Karpas-422 (cell line): ENCODE measurements at regions not wholly inside any gene's neighbourhood (a gene's known extent, or its start where the extent isn't known, plus 50 kb on each side); places are given as distances from the start of the nearest gene placed in this dataset.
"Not testable (repeated sequence)": the region's sequence is repeated elsewhere in the genome, so short reads cannot be mapped to it uniquely, and the experiment has no call there.

Experiments
- DNase-seq: peaks from one replicate; pipeline ENCODE4 v3.0.0-alpha.2; 2015
- H2AFZ ChIP-seq: fragments of 200-600 bp; sonication (generic); 2 replicates; pipeline ENCODE4 v1.6.1; 2014; ENCODE audit warnings: antibody characterized with exemption, low read length, mixed read lengths
- H3K27ac ChIP-seq: fragments of 200-600 bp; sonication (generic); 2 replicates; pipeline ENCODE4 v1.5.1; 2014; ENCODE audit warnings: mild to moderate bottlenecking, low read length, moderate library complexity
- H3K27me3 ChIP-seq: fragments of 200-600 bp; sonication (generic); 2 replicates; pipeline ENCODE4 v1.6.1; 2014; ENCODE audit warnings: low read length, mixed read lengths
- H3K36me3 ChIP-seq: fragments of 200-600 bp; sonication (generic); 2 replicates; pipeline ENCODE4 v1.6.1; 2014; ENCODE audit warnings: low read length, mixed read lengths; ENCODE audit not compliant: insufficient read depth
- H3K4me1 ChIP-seq: fragments of 200-600 bp; sonication (generic); 2 replicates; pipeline ENCODE4 v1.6.1; 2014; ENCODE audit warnings: mild to moderate bottlenecking, low read length, mixed read lengths
- H3K4me2 ChIP-seq: fragments of 200-600 bp; sonication (generic); 2 replicates; pipeline ENCODE4 v1.6.1; 2014; ENCODE audit warnings: low read length, low read depth, mild to moderate bottlenecking; ENCODE audit not compliant: poor library complexity, severe bottlenecking
- H3K4me3 ChIP-seq: fragments of 200-600 bp; sonication (generic); 2 replicates; pipeline ENCODE4 v1.5.1; 2014; ENCODE audit warnings: mild to moderate bottlenecking, antibody characterized with exemption, low read length, mixed read lengths
- H3K79me2 ChIP-seq: fragments of 200-600 bp; sonication (generic); 2 replicates; pipeline ENCODE4 v1.6.1; 2014; ENCODE audit warnings: mild to moderate bottlenecking, low read length, mixed read lengths
- H3K9ac ChIP-seq: fragments of 200-600 bp; sonication (generic); 2 replicates; pipeline ENCODE4 v1.6.0; 2014; ENCODE audit warnings: low read length
- H3K9me2 ChIP-seq: fragments of 200-600 bp; sonication (generic), shearing (Covaris generic); replicated peaks from 2 replicates; pipeline ENCODE4 v1.6.0; 2014; ENCODE audit warnings: mild to moderate bottlenecking, low read length, moderate library complexity; ENCODE audit not compliant: insufficient read depth
- H3K9me3 ChIP-seq: fragments of 300-700, 200-600 bp; sonication (generic); 2 replicates; pipeline ENCODE4 v1.6.1; 2014; ENCODE audit warnings: low read length, mixed read lengths
- H4K20me1 ChIP-seq: fragments of 200-600 bp; sonication (generic); 2 replicates; pipeline ENCODE4 v1.6.1; 2014; ENCODE audit warnings: mild to moderate bottlenecking, antibody characterized with exemption, low read length, low read depth; ENCODE audit not compliant: insufficient read depth

- H3K4me2 ChIP-seq, H3K9me2 ChIP-seq, DNase-seq, H3K79me2 ChIP-seq, H3K9ac ChIP-seq, H3K9me3 ChIP-seq, H3K27me3 ChIP-seq, H3K27ac ChIP-seq, H3K4me3 ChIP-seq, H3K36me3 ChIP-seq, H2AFZ ChIP-seq, H4K20me1 ChIP-seq, H3K4me1 ChIP-seq: not testable (repeated sequence)
Measured at GRCh38 chr21:13986996-13987958, 223.5 kb downstream of the LIPI start.

DNA sequence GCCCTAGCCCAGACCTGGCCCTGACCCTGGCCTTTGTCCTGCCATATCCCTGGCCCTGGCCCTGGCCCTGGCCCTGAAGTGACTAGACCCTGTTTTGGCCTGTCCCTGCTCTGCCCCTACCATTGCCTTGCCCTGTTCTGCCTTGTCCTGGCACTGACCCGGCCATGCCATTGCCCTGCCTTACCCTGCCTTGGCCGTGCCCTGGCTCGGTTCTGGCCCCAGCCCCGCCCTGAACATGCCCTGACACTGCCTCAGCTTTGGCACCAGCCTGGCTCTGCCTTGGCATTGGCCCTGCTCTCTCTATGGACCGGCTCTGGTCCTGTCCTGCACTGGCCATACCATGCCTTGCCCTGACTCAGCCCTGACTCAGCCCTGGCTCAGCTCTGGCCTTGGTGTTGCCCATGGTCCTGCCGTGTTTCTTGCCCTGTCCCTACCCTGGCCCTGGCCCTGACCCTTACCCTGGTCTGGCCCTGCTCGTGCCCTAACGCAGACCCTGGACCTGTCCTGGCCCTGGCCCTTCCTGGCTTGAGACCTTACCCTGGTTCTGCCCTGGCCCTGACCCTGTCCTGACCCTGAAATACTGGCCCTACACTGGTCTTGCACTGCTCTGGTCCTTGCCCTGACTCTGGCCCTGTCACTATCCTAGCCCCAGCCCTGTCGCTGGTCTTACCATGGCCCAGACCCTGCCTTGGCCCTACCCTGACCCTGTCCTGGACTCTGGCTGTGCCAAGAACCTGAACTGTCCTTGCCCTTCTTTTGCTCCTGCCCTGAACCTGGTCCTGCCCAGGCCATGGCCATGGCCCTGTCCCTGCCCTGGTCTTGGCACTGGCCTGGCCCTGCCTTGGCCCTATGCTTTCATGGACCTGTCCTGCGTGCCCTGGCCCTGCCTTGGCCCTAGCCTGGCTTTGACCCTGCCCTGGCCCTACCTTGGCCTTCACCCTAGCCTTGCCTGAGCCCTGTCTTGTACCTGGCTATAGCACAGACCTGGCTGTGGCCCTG is 224.6 kb downstream of the LIPI start:
- H3K9me2 ChIP-seq, H4K20me1 ChIP-seq, H3K4me3 ChIP-seq, H3K27ac ChIP-seq, H3K9ac ChIP-seq, H3K9me3 ChIP-seq, DNase-seq, H3K4me2 ChIP-seq, H3K4me1 ChIP-seq, H2AFZ ChIP-seq, H3K36me3 ChIP-seq, H3K27me3 ChIP-seq, H3K79me2 ChIP-seq: not testable (repeated sequence)

DNA sequence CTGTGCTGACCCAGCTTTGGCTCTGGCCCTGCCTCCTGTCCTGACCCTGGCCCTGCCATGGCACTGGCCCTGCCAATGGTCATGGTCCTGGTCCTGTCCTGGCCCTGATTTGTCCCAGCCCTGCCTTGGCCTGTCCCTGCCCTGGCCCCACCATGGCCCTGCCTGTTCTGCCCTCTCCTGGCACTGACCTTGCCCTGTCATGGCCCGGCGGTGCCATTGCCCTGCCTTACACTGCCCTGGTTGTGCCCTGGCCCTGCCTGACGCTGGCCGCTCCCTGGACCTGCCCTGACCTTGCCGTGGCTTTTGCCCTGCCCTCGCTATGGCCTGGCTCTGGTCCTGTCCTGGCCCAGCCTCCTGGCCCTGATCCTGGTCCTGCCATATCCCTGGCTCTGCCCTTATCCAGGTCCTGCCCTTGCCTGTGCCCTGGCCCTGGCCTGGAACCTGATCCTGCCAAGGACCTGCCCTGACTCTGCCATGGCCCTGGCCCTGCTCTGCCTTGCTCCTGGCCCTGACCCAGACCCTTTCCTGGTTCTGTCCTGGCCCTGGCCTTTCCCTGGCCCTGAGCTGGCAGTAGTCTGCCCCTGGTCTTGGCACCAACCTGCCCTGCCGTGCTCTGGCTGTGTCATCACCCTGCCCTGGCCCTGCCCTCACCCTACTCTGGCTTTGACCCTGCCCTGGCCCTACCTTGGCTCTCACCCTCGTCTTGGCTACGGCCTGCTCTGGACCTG is 225.5 kb downstream of the LIPI start:
- not testable (repeated sequence) for H3K4me3 ChIP-seq, H2AFZ ChIP-seq, H3K27me3 ChIP-seq, H3K4me2 ChIP-seq, DNase-seq, H3K9ac ChIP-seq, H3K4me1 ChIP-seq, H3K27ac ChIP-seq, H3K36me3 ChIP-seq, H4K20me1 ChIP-seq, H3K9me2 ChIP-seq, H3K79me2 ChIP-seq, H3K9me3 ChIP-seq

DNA sequence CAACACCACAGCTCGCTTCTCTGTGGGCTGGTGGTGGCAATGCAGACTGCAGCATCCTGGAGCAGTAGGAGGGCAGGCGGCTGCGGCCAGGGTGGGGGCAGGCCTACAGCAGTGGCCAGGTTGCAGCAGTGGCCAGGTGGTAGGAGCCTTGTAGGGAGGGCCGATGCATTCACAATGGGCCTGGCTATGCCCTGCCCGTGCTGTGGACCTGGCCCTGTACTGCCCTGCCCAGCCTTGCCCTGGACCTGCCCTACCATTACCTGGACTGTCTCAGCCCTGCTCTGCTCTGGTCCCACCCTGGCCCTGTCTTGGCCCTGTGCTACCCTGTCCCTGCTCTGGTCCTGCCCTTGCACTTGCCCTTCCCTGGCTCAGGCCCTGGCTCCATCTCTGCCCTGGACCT is 226.0 kb downstream of the LIPI start:
- H3K9me3 ChIP-seq, H3K79me2 ChIP-seq, H3K36me3 ChIP-seq, H3K4me3 ChIP-seq, H3K27ac ChIP-seq, DNase-seq, H3K9ac ChIP-seq, H3K4me1 ChIP-seq, H3K9me2 ChIP-seq, H3K4me2 ChIP-seq, H2AFZ ChIP-seq, H3K27me3 ChIP-seq, H4K20me1 ChIP-seq: not testable (repeated sequence)

GRCh38 chr21:13981176-13982087 is 229.3 kb downstream of the LIPI start:
- H3K9ac ChIP-seq, H4K20me1 ChIP-seq, H3K79me2 ChIP-seq, H3K9me2 ChIP-seq, H3K36me3 ChIP-seq, H3K4me2 ChIP-seq, DNase-seq, H3K4me3 ChIP-seq, H3K9me3 ChIP-seq, H3K27me3 ChIP-seq, H3K4me1 ChIP-seq, H3K27ac ChIP-seq, H2AFZ ChIP-seq: not testable (repeated sequence)

DNA sequence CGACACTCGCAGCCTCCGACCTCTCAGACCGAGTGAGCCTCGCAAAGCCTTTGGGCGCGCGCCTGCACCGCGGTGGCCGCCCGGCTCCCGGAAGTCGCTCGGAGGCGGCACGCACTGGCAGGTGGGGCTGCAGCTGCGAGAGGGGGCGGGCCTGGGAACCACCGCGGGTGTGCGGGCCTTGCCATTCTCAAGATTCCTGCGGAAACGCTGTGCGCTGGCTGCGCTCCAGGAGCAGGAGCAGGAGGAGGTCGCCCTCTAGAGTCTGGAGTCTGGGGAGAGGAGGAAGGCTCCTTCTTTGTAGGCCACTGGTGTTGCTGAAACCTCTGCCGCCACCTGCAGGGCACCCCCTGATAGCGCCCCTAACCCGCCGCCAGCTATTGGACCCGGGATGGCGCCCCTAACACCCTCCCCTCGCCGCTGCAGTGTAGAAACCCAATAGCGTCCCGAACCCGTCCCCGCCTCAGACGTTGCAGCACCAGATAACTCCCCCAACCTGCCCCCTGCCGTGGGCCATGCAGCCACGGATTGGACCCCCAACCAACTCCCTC is 230.6 kb downstream of the LIPI start:
- DNase-seq, H3K27ac ChIP-seq, H3K79me2 ChIP-seq, H3K36me3 ChIP-seq, H3K9me2 ChIP-seq, H3K4me3 ChIP-seq, H3K4me1 ChIP-seq, H3K27me3 ChIP-seq, H4K20me1 ChIP-seq, H3K4me2 ChIP-seq, H3K9ac ChIP-seq, H3K9me3 ChIP-seq, H2AFZ ChIP-seq: not testable (repeated sequence)

GRCh38 chr21:13979608-13980007 is 231.1 kb downstream of the LIPI start:
- not testable (repeated sequence) for H3K9ac ChIP-seq, H3K9me2 ChIP-seq, H3K79me2 ChIP-seq, H2AFZ ChIP-seq, H3K27ac ChIP-seq, H3K4me3 ChIP-seq, H3K4me2 ChIP-seq, H3K4me1 ChIP-seq, H3K9me3 ChIP-seq, DNase-seq, H4K20me1 ChIP-seq, H3K27me3 ChIP-seq, H3K36me3 ChIP-seq
